Neural cell (in vitro differentiated cells): ENCODE measurements at regions not wholly inside any gene's neighbourhood (a gene's known extent, or its start where the extent isn't known, plus 50 kb on each side); places are given as distances from the start of the nearest gene placed in this dataset.

Experiments
- H2AFZ ChIP-seq: fragments of 200-600, 300-800 bp; sonication (generic), shearing (Covaris generic); 2 replicates; pipeline ENCODE4 v1.6.0; 2014; ENCODE audit warnings: low read depth, mild to moderate bottlenecking, antibody characterized with exemption, low read length, moderate library complexity
- H3F3A ChIP-seq: fragments of 200-600 bp; shearing (Covaris generic); 2 replicates; pipeline ENCODE4 v1.6.1; 2016; ENCODE audit warnings: mild to moderate bottlenecking, moderate library complexity, mixed read lengths, antibody characterized with exemption, low read length; ENCODE audit not compliant: insufficient read depth, poor library complexity, severe bottlenecking
- H3K27ac ChIP-seq: fragments of 200-600, 300-800 bp; sonication (generic), shearing (Covaris generic); 2 replicates; pipeline ENCODE4 v1.5.1; 2014; ENCODE audit warnings: mild to moderate bottlenecking, low read length, moderate library complexity
- H3K27me3 ChIP-seq: fragments of 300-800, 200-600 bp; sonication (generic), shearing (Covaris generic); 2 replicates; pipeline ENCODE4 v1.6.0; 2014; ENCODE audit warnings: mild to moderate bottlenecking, low read depth, low read length, moderate library complexity; ENCODE audit not compliant: insufficient read depth
- H3K36me3 ChIP-seq: fragments of 300-800, 200-600 bp; sonication (generic), shearing (Covaris generic); 2 replicates; pipeline ENCODE4 v1.5.1; 2014; ENCODE audit warnings: mild to moderate bottlenecking, antibody characterized with exemption, low read length, moderate library complexity; ENCODE audit not compliant: insufficient read depth
- H3K4me2 ChIP-seq: fragments of 300-800, 200-600 bp; sonication (generic), shearing (Covaris generic); 2 replicates; pipeline ENCODE4 v1.6.0; 2014; ENCODE audit warnings: mild to moderate bottlenecking, low read length
- H3K4me3 ChIP-seq: fragments of 300-800, 200-600 bp; sonication (generic), shearing (Covaris generic); 2 replicates; pipeline ENCODE4 v1.5.1; 2014; ENCODE audit warnings: mild to moderate bottlenecking, low read length, moderate library complexity
- H3K79me2 ChIP-seq: fragments of 200-600 bp; shearing (Covaris generic); replicated peaks from 2 replicates; pipeline ENCODE4 v1.6.0; 2014; ENCODE audit warnings: mild to moderate bottlenecking, low read length, moderate library complexity; ENCODE audit not compliant: insufficient read depth
- H3K9ac ChIP-seq: fragments of 300-800, 200-600 bp; sonication (generic), shearing (Covaris generic); 2 replicates; pipeline ENCODE4 v1.6.1; 2016; ENCODE audit warnings: mild to moderate bottlenecking, low read length, mixed read lengths
- H3K9me2 ChIP-seq: fragments of 200-600 bp; shearing (Covaris generic); 2 replicates; pipeline ENCODE4 v1.6.1; 2016; ENCODE audit warnings: mild to moderate bottlenecking, low read length, mixed read lengths; ENCODE audit not compliant: insufficient read depth
- H3K9me3 ChIP-seq: fragments of 200-600, 300-800 bp; sonication (generic), shearing (Covaris generic); 2 replicates; pipeline ENCODE4 v1.6.1; 2016; ENCODE audit warnings: mild to moderate bottlenecking, mixed run types, low read length, moderate library complexity, mixed read lengths
- H4K20me1 ChIP-seq: fragments of 200-600 bp; shearing (Covaris generic); 2 replicates; pipeline ENCODE4 v1.6.1; 2016; ENCODE audit warnings: mild to moderate bottlenecking, mixed run types; ENCODE audit not compliant: insufficient read depth
- CTCF ChIP-seq: fragments of 450-650 bp; IDR thresholded peaks from 2 replicates; pipeline ENCODE4 v1.5.1; 2014; ENCODE audit warnings: antibody characterized with exemption, mild to moderate bottlenecking, moderate library complexity; ENCODE audit not compliant: poor library complexity, severe bottlenecking
- EP300 ChIP-seq: fragments of 450-650 bp; conservative IDR thresholded peaks from 2 replicates; pipeline ENCODE4 v1.6.1; 2014; ENCODE audit warnings: antibody characterized with exemption, mild to moderate bottlenecking, moderate library complexity; ENCODE audit not compliant: poor library complexity, severe bottlenecking
- EZH2 ChIP-seq: fragments of 200-600, 300-800 bp; shearing (Covaris generic), sonication (generic); IDR thresholded peaks from 2 replicates; pipeline ENCODE4 v1.6.1; 2014; ENCODE audit warnings: antibody characterized with exemption, low read length, borderline replicate concordance, mild to moderate bottlenecking; ENCODE audit not compliant: insufficient read depth, poor library complexity, severe bottlenecking
- MXI1 ChIP-seq: fragments of 450-650 bp; conservative IDR thresholded peaks from 2 replicates; pipeline ENCODE4 v1.6.1; 2014; ENCODE audit warnings: antibody characterized with exemption, mild to moderate bottlenecking; ENCODE audit not compliant: poor library complexity, severe bottlenecking
- POLR2AphosphoS5 ChIP-seq: IDR thresholded peaks from 2 replicates; pipeline ENCODE4 v1.6.1; 2012
- RAD21 ChIP-seq: fragments of 450-650 bp; conservative IDR thresholded peaks from 2 replicates; pipeline ENCODE4 v1.6.1; 2014; ENCODE audit warnings: antibody characterized with exemption, mild to moderate bottlenecking, moderate library complexity
- REST ChIP-seq: IDR thresholded peaks from 2 replicates; pipeline ENCODE4 v1.6.1; 2012; ENCODE audit warnings: borderline replicate concordance
- SMC3 ChIP-seq: fragments of 450-650 bp; conservative IDR thresholded peaks from 2 replicates; pipeline ENCODE4 v1.6.1; 2014; ENCODE audit warnings: antibody characterized with exemption, mild to moderate bottlenecking, moderate library complexity; ENCODE audit not compliant: poor library complexity
- TAF1 ChIP-seq: IDR thresholded peaks from 2 replicates; pipeline ENCODE4 v1.6.1; 2012; ENCODE audit warnings: low read depth

GRCh38 chr6:113671421-113671820, 185.7 kb upstream of the MARCKS start:
- no peaks in the 10 kb centered on the region for H3K9me3 ChIP-seq
- H3F3A ChIP-seq, result no peaks in the 10 kb centered on the region
- TF ChIP-seq EZH2 (no peak), TAF1 (no peak), CTCF (no peak), MXI1 (no peak), SMC3 (no peak), REST (no peak), EP300 (no peak), RAD21 (no peak), POLR2AphosphoS5 (no peak)
- H3K4me2 ChIP-seq, result no peak overlapping the region
- no peaks in the 10 kb centered on the region for H3K79me2 ChIP-seq
- no peaks in the 10 kb centered on the region for H3K27me3 ChIP-seq
- no peaks in the 10 kb centered on the region for H4K20me1 ChIP-seq
- H3K4me3 ChIP-seq, result no peak overlapping the region
- H3K27ac ChIP-seq, result no peak overlapping the region
- H3K9me2 ChIP-seq, result no peaks in the 10 kb centered on the region
- no peaks in the 10 kb centered on the region for H3K36me3 ChIP-seq
- H3K9ac ChIP-seq, result no peak overlapping the region
- H2AFZ ChIP-seq, result no peak overlapping the region

- Histone ChIP-seq H3K9me2 (no peaks in the 10 kb centered on the region), H3K4me3 (peak overlapping the region; percentile 36), H3K4me2 (no peak overlapping the region), H3K27me3 (no peaks in the 10 kb centered on the region), H4K20me1 (no peaks in the 10 kb centered on the region), H3K79me2 (no peaks in the 10 kb centered on the region), H3K9ac (no peak overlapping the region), H3K9me3 (no peaks in the 10 kb centered on the region), H2AFZ (no peak overlapping the region), H3F3A (no peaks in the 10 kb centered on the region), H3K36me3 (no peaks in the 10 kb centered on the region), H3K27ac (peak overlapping the region; percentile 18)
- TF ChIP-seq SMC3 (no peak), EZH2 (no peak), POLR2AphosphoS5 (peak; percentile 18), CTCF (no peak), EP300 (peak; percentile 10), RAD21 (no peak), REST (peak; percentile 93)
These were observed 184.5 kb upstream of the MARCKS start for GRCh38 chr6:113672491-113673149.
